NCI-H2029 (cell line): ENCODE measurements at regions not wholly inside any gene's neighbourhood (a gene's known extent, or its start where the extent isn't known, plus 50 kb on each side); places are given as distances from the start of the nearest gene placed in this dataset.
"Not testable (repeated sequence)": the region's sequence is repeated elsewhere in the genome, so short reads cannot be mapped to it uniquely, and the experiment has no call there.

Experiments
- DNase-seq: peaks from one replicate; lab custom pipeline; 2025; lab: John Stamatoyannopoulos, UW

DNA sequence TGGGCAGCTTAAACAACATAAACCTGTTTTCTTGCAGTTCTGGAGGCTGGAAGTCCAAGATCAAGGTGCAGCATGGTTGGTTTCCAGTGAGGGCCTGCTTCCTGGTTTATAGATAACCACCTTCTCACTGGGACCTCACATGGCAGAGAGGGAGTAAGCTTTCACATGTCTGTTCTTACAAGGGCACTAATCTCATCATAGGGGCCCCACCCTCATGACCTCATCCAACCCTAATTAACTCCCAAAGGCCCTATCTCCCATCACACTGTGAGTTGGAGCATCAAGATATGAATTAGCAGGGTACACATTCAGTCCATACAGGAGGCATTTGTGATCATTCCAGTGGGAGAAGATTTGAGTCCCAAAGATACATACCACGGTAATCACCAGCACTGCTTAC is 50.5 kb upstream of the GRIN2A start:
- no peak for DNase-seq

GRCh38 chr16:10239640-10240039 is 57.4 kb upstream of the GRIN2A start:
- DNase-seq, result no peak

DNA sequence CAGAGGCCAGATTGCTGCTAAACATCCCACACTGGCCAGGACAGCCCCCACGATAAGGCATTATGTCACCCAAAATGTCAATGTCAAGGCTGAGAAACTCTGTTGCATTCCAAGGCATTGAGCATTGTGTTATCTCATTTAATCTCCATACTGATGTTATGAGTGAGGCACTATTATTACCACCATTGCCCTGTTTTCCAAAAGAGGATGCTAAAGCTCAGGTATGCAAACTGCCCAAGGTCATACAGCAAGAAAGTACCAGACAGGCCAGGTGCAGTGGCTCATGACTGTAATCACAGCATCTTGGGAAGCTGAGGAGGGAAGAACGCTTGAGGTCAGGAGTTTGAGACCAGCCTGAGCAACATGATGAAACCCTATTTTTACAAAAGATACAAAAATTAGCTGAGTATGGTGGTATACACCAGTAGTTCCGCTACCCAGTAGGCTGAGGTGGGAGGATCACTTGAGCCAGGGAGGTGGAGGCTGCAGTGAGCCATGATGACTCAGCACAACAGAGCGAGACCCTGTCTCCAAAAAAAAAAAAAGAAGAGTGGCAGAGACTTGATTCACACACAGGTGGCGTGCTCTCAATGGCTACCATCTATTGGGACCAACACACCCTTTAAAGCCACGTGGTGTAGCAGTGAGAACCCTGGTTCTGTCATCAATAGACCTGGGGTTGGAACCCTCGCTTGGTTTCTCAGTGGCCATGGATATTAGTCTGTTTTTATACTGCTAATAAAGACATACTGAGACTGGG is 58.8 kb upstream of the GRIN2A start:
- DNase-seq, result no peak

- DNase-seq, result no peak
Observed at GRCh38 chr16:10242097-10242496, 59.9 kb upstream of the GRIN2A start.

- no peak for DNase-seq
Observed at GRCh38 chr16:10242916-10243315, 60.7 kb upstream of the GRIN2A start.

DNA sequence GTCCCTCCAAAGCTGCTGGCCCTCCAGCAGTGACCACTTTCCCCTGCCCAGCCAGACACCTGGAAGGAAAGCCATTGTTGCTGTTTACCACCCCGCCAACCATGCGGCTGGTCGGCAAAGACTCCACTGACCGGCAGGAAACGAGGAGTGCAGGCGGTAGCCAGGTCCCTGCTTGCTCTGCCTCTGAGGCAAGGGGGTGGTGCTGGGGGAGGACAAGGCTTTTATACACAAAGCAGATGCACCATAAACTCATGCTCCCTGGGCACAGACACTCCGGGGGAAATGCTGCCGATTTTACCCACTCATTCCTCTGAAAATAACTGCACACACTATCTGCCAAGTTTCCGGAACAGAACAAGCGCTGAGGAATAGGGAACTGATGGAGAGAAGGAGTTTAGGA is 62.8 kb upstream of the GRIN2A start:
- DNase-seq, result no peak

DNA sequence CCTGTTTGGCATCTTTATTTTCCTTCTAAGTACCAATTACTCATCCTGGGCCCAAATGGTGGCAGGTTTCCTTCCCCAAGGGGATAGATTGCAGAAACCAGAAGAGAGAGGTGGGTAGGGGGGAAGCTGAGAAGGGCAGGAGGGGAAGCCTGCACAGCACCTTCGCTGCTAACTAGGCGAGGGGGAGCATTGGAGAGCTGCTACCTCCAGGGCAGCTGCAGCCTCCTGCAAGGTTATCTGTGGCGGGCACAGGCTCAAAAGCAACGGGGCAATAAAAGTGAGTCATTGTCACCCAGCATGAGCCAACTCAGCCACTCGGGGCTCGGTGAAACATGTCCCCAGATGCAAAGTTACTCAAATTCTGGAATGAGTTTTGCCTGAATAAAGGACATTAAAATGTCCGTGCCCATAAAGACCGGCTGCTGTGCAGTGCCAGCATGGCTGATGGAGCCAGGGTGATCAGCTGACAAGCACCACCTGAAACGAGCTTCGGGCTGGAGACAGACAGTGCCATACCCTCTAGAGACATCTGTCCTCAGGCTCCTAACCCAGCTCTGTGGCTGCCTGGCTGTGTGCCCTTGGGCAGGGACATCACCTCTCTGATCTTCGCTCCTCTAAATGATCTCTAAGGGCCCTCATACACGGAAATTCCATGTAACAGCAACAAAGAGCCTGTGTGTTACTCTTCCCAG is 68.1 kb upstream of the GRIN2A start:
- DNase-seq, result no peak

DNA sequence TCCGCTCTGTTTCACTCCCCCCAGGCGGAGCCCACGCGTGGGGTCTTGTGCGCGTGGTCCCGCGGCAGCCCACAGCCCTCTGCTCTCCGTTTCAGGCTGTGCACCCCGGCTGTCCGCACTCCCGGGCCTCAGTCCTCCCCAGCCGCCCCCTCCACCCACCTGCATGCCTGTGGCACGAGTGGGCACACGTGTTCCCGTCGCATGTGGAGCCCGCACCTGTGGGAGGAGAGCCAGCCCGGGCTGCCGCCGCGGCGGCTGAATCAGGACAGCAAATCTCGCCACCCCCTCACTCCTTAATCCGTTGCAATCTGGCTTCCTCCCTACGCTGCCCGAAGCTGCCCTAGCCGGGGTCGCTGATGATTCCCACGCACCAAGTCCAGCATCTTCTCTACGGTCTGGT is 69.9 kb upstream of the GRIN2A start:
- no peak for DNase-seq

DNA sequence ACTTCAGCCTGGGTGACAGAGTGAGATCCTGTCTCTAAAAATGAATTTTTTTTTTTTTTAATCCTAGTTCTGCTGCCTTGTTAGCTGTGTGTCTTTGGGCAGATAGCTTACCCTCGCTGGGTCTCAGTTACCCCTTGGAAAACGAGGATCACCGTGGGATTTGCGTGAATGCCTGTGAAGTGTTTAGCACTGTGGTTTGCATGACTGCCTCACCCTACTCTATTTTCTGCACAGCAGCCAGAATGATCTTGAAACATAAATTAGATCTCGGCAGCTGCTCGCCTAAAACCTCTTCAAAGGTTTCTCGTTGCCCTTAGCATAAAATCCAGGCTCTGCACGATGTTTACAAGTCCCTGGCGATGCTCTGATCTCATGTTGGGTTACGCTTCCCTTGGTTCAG is 71.2 kb upstream of the GRIN2A start:
- DNase-seq, result no peak

DNA sequence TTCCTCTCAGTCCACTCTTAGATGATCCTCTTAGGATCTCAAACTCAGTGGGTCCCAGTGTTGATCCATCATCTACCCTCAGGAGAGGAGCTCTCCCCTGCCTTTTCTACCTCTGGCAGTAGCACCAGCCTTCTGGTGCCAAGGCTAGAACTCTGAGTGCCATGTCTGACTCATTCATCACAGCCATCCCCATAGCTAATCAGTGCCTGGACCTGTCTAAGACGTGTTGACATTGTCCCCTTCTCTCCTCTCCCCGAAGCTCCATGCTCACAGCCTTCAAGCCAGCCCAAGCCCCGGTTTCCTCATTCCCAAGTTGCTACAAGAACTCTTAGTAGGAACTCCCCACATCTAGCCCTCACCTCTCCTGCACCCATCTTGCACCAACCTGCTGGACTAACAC is 73.5 kb upstream of the GRIN2A start:
- DNase-seq, result no peak

DNA sequence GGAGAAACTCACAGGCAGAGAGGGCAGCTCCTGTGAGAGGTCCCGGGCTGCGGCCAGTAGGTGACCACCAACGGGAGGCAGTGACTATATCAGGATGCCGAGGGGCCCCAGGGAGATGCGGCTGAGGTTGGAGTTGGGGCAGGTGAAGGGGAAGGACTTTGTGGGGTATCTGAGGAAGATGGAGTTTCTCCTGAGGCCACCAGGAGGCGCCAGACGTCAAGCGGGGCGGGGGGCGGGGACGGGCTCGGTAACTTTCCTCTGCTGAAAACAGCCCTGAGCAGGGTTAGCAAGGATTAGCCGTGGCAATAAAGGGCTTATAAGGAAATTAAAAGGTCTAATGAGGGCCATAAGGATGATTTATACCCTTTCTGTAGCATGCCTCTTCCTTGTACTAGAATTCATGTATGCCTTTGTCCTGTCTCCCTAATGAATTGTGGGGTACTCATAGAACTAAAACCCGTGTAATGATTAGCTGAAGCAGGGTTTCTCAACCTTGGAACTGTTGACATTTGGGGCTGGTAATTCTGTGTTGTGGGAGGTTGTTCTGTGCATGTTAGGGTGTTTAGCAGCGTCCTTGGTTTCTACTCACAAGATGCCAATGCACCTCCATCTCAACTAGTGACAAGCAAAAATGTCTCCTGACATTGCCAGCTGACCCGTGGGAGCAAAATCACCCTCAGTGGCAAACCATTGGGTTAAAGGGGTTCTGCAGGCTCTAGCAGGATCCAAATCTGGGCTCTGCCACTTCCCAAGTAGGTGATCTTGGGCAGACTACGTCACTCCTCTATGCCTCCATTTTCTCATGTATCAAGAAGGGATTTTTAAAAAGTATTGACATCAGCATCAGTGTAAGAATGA is 74.8 kb upstream of the GRIN2A start:
- no peak for DNase-seq

DNA sequence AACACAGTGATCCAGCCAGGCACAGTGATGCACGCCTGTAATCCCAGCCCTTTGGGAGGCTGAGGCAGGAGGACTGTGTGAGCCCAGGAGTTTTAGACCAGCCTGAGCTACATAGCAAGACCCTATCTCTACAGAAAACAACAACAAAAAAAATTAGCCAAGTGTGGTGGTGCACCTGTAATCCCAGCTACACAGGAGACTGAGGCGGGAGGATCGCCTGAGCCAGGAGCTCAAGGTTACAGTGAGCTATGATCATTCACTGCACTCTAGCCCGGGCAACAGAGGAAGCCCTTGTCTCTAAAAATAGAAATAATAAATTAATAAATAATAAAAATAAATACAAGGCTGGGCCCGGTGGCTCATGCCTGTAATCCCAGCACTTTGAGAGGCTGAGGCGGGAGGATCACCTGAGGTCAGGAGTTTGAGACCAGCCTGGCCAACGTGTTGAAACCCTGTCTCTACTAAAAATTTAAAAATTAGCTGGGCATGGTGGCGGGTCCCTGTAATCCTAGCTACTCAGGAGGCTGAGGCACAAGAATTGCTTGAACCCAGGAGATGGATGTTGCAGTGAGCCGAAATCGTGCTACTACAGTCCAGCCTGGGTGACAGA is 75.5 kb upstream of the GRIN2A start:
- not testable (repeated sequence) for DNase-seq

DNA sequence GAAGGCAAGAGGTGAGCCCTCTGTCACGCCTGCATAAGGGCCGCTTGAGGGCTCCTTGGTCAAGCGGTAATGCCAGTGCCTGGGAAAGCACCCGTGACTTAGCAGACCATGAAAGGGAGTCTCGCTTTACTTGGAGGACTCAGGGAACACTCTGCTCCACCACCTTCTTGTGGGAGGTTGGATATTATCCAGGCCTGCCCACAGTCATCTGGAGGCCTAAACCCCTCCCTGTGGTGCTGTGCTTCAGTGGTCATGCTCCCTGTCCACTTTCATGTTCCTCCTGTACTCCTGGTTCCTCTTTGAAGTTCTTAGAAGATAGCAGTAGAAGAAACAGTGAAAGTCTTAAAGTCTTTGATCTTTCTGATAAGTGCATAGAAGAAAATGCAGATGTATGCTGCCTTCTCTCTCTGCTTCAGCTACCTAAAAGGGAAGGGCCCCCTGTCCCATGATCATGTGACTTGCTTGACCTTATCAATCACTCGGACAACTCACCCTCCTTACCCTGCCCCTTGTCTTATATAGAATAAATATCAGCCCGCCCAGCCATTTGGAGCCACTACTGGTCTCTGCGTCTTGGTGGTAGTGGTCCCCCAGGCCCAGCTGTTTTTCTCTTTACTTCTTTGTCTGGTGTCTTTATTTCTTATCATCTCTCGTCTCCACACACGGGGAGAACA is 76.8 kb upstream of the GRIN2A start:
- DNase-seq, result not testable (repeated sequence)

DNA sequence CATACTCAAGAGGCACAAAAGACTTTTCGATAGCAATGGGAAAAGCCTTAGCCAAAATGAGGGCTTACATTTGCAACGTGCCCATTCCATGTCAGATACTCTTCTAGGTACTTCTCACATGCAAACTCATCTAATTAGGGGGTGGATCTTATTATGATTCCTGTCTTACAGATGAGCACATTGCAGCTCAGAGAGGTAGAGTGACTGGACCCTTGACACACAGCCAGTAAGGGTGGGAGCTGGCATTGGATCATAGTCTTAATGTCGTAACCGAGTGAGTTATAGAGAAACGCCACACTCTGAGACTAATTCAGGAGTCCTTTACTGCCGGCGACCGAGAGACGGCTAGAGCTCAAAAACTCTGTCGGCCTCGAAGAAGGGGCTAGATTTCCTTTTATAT is 78.8 kb upstream of the GRIN2A start:
- no peak for DNase-seq

DNA sequence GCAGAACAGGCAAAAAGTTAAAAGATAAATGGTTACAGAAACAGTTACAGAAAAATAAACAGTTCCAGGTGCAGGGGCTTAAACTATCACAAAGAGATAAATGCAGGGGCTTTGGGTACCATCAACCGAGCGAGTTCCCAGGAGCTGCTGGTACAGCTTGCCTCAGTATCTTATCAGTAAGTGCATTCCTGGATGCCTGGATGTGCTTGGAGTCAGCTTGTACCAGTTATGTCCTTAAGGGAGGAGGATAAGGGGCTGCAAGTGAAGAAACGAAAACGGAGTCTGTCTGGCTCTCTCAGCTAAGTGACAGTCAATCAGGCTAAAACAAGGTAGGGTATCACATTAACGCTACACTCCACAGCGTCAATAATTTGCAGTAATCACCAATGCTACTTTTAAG is 79.3 kb upstream of the GRIN2A start:
- not testable (repeated sequence) for DNase-seq

DNA sequence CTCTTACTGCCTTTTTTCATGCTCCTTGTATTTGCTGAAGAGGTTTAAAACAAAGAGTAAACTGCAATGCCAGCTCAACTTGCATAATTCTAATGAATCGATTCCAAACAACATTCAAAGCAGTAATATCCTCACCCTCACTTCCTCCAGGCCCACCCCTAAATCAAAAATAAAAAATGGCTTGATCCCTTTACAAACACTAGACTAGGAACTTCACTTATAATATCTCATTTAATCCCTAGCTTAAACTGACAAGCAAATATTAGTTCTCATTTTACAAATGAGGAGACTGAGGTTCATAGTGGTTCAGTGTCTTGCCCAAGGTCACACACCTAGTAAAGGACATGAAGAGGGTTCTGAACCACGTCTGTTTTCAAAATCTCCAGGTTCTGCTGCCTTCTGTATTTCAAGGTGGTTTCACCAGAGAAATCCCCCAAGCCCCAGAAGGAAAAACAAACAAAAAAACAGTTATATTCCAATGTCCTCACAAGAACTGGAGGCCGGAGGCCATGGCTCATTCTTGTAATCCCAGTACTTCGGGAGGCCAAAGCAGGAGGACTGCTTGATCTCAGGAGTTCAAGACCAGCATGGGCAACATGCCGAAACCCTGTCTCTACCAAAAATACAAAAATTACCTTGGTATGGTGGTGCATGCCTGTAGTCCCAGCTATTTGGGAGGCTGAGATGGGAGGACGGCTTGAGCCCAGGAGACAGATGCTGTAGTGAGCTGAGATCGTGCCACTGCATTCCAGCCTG is 80.3 kb upstream of the GRIN2A start:
- no peak for DNase-seq

- no peak for DNase-seq
Observed at GRCh38 chr16:10265770-10266615, 83.8 kb upstream of the GRIN2A start.

- no peak for DNase-seq
Observed at GRCh38 chr16:10266809-10267208, 84.6 kb upstream of the GRIN2A start.

- no peak for DNase-seq
Observed at GRCh38 chr16:10269632-10270031, 87.4 kb upstream of the GRIN2A start.

DNA sequence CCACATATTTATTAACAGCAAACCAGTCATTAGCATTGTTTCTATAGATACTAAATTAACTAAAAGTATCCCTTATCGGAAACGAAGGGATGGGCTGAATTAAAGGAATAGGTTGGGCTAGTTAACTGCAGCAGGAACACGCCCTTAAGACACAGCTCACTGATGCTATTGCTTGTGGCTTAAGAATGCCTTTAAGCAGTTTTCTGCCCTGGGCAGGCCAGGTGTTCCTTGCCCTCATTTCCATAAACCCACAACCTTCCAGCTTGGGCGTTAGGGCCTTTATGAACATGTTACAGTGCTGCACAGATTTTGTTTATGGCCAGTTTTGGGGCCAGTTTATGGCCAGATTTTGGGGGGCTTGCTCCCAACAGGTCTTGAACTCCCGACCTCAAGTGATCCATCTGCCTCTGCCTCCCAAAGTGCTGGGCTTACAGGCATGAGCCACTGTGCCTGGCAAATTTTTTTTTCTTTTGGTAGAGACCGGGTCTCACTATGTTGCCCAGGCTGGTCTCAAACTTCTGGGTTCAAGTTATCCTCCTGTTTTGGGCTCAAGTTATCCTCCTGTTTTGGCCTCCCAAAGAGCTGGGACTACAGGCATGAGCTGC is 90.1 kb upstream of the GRIN2A start:
- DNase-seq, result not testable (repeated sequence)
